Thoracic aorta (tissue), 2 donors: ENCODE measurements at regions not wholly inside any gene's neighbourhood (a gene's known extent, or its start where the extent isn't known, plus 50 kb on each side); places are given as distances from the start of the nearest gene placed in this dataset.

Experiments used
- ATAC-seq: fragments of 150-250 bp; one replicate; pipeline ENCODE4 v1.8.0; 2017; ENCODE audit warnings: low read depth; ENCODE audit not compliant: insufficient number of reproducible peaks, low FRiP score
- DNase-seq: peaks from one replicate; pipeline ENCODE4 v3.0.0-alpha.2; 2020; ENCODE audit warnings: low spot score
- H3K27ac ChIP-seq, 2 donors: fragments of 200-600 bp; sonication (generic); 1 replicate in 1 of 2; 2 replicates in 1 of 2; pipeline ENCODE4 v1.5.1; 2016; ENCODE audit warnings: mild to moderate bottlenecking in 2 of 2, moderate library complexity in 2 of 2
- H3K27me3 ChIP-seq: fragments of 200-600 bp; sonication (generic); replicated peaks from 2 replicates; pipeline ENCODE4 v1.6.0; 2016; ENCODE audit warnings: mild to moderate bottlenecking; ENCODE audit not compliant: insufficient read depth
- H3K36me3 ChIP-seq: fragments of 200-600 bp; sonication (generic); one replicate; pipeline ENCODE4 v1.5.1; 2016
- H3K4me1 ChIP-seq, 2 donors: fragments of 200-600 bp; sonication (generic); 1 replicate in 1 of 2; 2 replicates in 1 of 2; pipeline versions ENCODE4 v1.5.1 to v1.6.0; 2016; ENCODE audit warnings: low read depth in 2 of 2, mild to moderate bottlenecking in 1 of 2; ENCODE audit not compliant: control insufficient read depth in 1 of 2
- H3K4me3 ChIP-seq: fragments of 200-600 bp; sonication (generic); 2 replicates; pipeline ENCODE4 v1.5.1; 2016; ENCODE audit warnings: mild to moderate bottlenecking
- H3K9me3 ChIP-seq: fragments of 200-600 bp; sonication (generic); 2 replicates; pipeline ENCODE4 v1.5.1; 2016
- TF ChIP-seq, protein P1 (sequence below): fragments of 200-600 bp; sonication (generic); IDR thresholded peaks from one replicate; pipeline ENCODE4 v1.5.1; 2019; ENCODE audit warnings: antibody characterized with exemption

GRCh38 chr17:33497623-33498022 is 204.5 kb upstream of the ASIC2 start:
- no peak for ATAC-seq
- Histone ChIP-seq H3K9me3 (no peaks in the 10 kb centered on the region), H3K4me3 (no peak overlapping the region), H3K27me3 (no peaks in the 10 kb centered on the region), H3K27ac (no peak overlapping the region), H3K36me3 (no peaks in the 10 kb centered on the region), H3K4me1 (no peaks in the 10 kb centered on the region)
- TF ChIP-seq, protein P1, sequence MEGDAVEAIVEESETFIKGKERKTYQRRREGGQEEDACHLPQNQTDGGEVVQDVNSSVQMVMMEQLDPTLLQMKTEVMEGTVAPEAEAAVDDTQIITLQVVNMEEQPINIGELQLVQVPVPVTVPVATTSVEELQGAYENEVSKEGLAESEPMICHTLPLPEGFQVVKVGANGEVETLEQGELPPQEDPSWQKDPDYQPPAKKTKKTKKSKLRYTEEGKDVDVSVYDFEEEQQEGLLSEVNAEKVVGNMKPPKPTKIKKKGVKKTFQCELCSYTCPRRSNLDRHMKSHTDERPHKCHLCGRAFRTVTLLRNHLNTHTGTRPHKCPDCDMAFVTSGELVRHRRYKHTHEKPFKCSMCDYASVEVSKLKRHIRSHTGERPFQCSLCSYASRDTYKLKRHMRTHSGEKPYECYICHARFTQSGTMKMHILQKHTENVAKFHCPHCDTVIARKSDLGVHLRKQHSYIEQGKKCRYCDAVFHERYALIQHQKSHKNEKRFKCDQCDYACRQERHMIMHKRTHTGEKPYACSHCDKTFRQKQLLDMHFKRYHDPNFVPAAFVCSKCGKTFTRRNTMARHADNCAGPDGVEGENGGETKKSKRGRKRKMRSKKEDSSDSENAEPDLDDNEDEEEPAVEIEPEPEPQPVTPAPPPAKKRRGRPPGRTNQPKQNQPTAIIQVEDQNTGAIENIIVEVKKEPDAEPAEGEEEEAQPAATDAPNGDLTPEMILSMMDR = no peak
- DNase-seq = no peak

DNA sequence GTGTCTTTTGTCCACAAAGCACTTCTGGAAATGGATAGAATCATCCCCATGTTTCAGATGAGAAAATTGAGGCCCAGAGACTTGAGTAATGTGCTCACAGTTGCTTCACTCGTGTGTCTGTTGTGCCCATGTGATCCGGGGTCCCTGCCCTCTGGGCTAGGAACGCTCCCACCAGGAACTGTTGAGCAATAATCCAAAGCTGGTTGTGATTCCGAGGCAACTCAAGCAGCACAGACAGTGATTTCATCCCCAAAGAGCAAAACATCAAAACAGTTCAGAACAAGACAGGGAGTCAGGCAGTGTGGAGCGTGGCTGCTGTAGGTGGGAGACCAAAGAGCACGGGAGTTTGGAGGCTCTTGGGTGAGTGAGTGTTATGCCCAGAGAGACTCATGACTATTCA is 205.0 kb upstream of the ASIC2 start:
- Histone ChIP-seq H3K9me3 (no peaks in the 10 kb centered on the region), H3K4me1 (no peaks in the 10 kb centered on the region), H3K27ac (no peak overlapping the region), H3K27me3 (no peaks in the 10 kb centered on the region), H3K36me3 (no peaks in the 10 kb centered on the region), H3K4me3 (no peak overlapping the region)
- TF ChIP-seq, protein P1 = no peak
- no peak for DNase-seq
- no peak for ATAC-seq

DNA sequence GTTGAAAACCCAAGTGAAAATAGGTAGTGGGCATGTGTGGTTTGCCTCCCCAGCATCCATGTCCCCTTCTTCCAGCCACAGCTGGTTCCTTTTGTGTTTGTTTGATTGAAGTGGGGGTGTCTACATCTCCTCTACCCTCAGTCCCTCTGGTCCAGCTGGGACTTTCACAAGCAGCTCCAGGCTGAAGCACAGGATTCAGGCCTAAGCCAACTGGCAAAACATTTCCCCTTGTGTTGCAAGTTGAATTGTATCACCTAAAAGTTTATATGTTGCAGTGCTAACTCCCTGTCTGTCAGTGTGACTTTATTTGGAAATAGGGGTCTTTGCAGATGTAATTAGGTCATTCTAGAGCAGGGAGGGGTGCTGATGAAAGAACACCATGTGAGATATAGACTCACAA is 205.9 kb upstream of the ASIC2 start:
- TF ChIP-seq, protein P1 = no peak
- H3K4me3 ChIP-seq = no peak overlapping the region

DNA sequence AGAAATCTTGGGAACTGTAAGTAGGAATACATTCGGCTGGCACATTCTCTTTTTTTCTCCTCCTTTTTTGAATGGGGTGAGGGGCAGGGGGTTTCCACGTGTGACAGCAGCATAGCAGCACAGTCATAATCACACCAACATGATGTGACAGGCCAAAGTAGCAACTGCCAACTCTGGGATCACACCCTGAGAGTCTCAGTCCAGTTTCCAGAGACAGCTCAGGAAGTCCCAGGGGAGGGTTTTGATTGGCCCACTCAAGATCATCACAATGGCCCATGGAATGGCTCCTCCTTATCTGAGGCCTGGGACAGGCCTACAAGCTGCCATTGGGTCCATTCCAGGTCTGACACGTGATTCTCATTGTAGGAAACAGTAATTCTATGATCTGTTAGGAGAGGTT is 207.1 kb upstream of the ASIC2 start:
- H3K4me1 ChIP-seq = no peaks in the 10 kb centered on the region
- no peaks in the 10 kb centered on the region for H3K9me3 ChIP-seq
- H3K36me3 ChIP-seq = no peaks in the 10 kb centered on the region
- H3K4me3 ChIP-seq = no peak overlapping the region
- TF ChIP-seq, protein P1 = no peak
- H3K27me3 ChIP-seq = no peaks in the 10 kb centered on the region
- H3K27ac ChIP-seq = no peak overlapping the region
- DNase-seq (no peak), ATAC-seq (no peak)

More for the DNA sequence above, 205.9 kb upstream of the ASIC2 start:
- H3K9me3 ChIP-seq = no peaks in the 10 kb centered on the region
- no peak overlapping the region for H3K27ac ChIP-seq
- H3K36me3 ChIP-seq = no peaks in the 10 kb centered on the region
- ATAC-seq (no peak), DNase-seq (no peak)
- no peaks in the 10 kb centered on the region for H3K4me1 ChIP-seq
- H3K27me3 ChIP-seq = no peaks in the 10 kb centered on the region

GRCh38 chr17:33501185-33501584 is 208.1 kb upstream of the ASIC2 start:
- TF ChIP-seq, protein P1 = no peak
- H3K4me1 ChIP-seq = no peaks in the 10 kb centered on the region
- H3K27me3 ChIP-seq = no peaks in the 10 kb centered on the region
- ATAC-seq (no peak), DNase-seq (no peak)
- no peaks in the 10 kb centered on the region for H3K9me3 ChIP-seq
- H3K4me3 ChIP-seq = no peak overlapping the region
- no peaks in the 10 kb centered on the region for H3K36me3 ChIP-seq
- H3K27ac ChIP-seq = no peak overlapping the region
